ENCODE measurements at regions not wholly inside any gene's neighbourhood (a gene's known extent, or its start where the extent isn't known, plus 50 kb on each side); places are given as distances from the start of the nearest gene placed in this dataset.
"Not testable (repeated sequence)": the region's sequence is repeated elsewhere in the genome, so short reads cannot be mapped to it uniquely, and the experiment has no call there.

DNA sequence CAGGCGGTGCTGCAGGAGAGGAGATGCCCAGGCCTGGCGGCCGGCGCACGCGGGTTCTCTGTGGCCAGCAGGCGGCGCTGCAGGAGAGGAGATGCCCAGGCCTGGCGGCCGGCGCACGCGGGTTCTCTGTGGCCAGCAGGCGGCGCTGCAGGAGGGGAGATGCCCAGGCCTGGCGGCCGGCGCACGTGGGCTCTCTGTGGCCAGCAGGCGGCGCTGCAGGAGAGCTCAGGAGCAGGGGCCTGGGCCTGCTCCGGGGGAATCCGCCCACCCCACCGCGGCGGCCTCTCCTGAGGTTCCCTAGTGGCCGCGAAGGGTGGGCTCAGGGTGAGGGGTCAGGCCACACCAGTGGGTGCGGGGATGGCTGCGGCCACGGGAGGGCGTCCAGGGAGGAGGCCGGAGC is 75.9 kb downstream of the OR4F16 start:
- DNase-seq; H3K4me1 Mint-ChIP-seq (ENCODE audit: low read depth); H3K27me3 Mint-ChIP-seq (ENCODE audit: low read depth); H3K36me3 Mint-ChIP-seq (ENCODE audit: insufficient read depth); ATAC-seq; H3K4me3 Mint-ChIP-seq; H3K9me3 Mint-ChIP-seq: not testable (repeated sequence)

GRCh38 chr1:609161-609560 is 77.3 kb downstream of the OR4F16 start:
- not testable (repeated sequence) for H3K4me3 Mint-ChIP-seq; DNase-seq; H3K36me3 Mint-ChIP-seq (ENCODE audit: insufficient read depth); H3K27me3 Mint-ChIP-seq (ENCODE audit: low read depth); H3K4me1 Mint-ChIP-seq (ENCODE audit: low read depth); H3K9me3 Mint-ChIP-seq; ATAC-seq

DNA sequence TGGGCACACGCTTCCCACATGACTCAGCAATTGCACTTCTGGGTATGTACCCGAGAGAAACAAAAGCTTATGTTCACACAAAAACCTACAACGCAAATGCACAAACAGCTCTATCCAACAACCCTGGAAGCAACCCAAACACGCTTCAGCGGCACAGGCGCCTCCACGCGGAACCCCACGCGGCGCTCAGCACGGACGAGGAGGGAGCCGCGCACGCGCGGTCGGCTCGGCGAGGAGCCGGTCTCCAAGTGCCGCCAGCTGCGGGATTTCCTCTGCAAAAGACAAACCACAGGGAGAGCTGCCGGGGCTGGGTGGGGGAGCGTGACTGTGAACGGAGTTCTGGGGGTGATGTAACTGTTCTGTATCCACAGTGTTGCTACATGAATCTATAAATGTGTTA is 81.2 kb downstream of the OR4F16 start:
- DNase-seq = peak; percentile 21
- H3K27me3 Mint-ChIP-seq (ENCODE audit: low read depth); ATAC-seq; H3K4me1 Mint-ChIP-seq (ENCODE audit: low read depth); H3K36me3 Mint-ChIP-seq (ENCODE audit: insufficient read depth); H3K9me3 Mint-ChIP-seq: not testable (repeated sequence)
- peak overlapping the region; percentile 54 for H3K4me3 Mint-ChIP-seq

DNA sequence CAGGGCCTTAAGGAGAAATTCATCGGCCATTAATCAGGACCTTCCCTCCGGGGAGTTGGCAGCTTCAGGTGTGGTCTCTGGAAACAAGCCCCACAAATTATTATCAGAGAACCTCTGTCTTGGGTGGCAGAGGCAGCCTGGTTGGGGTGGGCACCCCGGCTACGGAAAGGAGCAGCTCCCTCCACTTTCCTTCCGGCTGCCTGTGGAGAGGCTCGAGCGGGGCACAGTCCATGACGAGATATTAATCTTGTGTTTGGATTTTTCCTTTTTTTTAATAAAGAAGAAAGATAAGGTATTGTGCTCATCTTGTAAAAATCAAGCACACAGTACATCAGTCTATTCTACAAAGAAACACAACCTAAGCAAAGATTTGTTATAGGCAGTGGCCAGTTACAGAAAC is 98.2 kb downstream of the OR4F16 start:
- H3K9me3 Mint-ChIP-seq; DNase-seq; H3K4me3 Mint-ChIP-seq; H3K36me3 Mint-ChIP-seq (ENCODE audit: insufficient read depth); H3K4me1 Mint-ChIP-seq (ENCODE audit: low read depth); H3K27me3 Mint-ChIP-seq (ENCODE audit: low read depth); ATAC-seq: not testable (repeated sequence)

DNA sequence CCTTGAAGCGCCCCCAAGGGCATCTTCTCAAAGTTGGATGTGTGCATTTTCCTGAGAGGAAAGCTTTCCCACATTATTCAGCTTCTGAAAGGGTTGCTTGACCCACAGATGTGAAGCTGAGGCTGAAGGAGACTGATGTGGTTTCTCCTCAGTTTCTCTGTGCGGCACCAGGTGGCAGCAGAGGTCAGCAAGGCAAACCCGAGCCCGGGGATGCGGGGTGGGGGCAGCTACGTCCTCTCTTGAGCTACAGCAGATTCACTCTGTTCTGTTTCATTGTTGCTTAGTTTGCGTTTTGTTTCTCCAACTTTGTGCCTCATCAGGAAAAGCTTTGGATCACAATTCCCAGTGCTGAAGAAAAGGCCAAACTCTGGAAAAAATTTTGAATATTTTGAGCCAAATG is 100.5 kb downstream of the OR4F16 start:
- H3K4me3 Mint-ChIP-seq; ATAC-seq; H3K27me3 Mint-ChIP-seq (ENCODE audit: low read depth); H3K9me3 Mint-ChIP-seq; H3K4me1 Mint-ChIP-seq (ENCODE audit: low read depth); H3K36me3 Mint-ChIP-seq (ENCODE audit: insufficient read depth): not testable (repeated sequence)
- DNase-seq = peak; percentile 44

Measured in activated T-cell treated with anti-CD3 and anti-CD28 coated beads, Interleukin-2, amount 50 U/mL, for 4 hours (primary cell).